ENCODE measurements at regions not wholly inside any gene's neighbourhood (a gene's known extent, or its start where the extent isn't known, plus 50 kb on each side); places are given as distances from the start of the nearest gene placed in this dataset.

GRCh38 chr2:19649785-19650380, 251.9 kb downstream of the TTC32 start:
- TF ChIP-seq ZNF274 (IDR thresholded peaks at IDR 0.05; ENCODE audit: low read depth, low read length) = no peak
- TF ChIP-seq YY1 (IDR thresholded peaks at IDR 0.05; ENCODE audit: insufficient read depth, insufficient read length) = no peak
- no peak for TF ChIP-seq SUZ12 (IDR thresholded peaks at IDR 0.05; ENCODE audit: extremely low read depth, insufficient read depth, insufficient read length)
